WTC11 (cell line): ENCODE measurements at regions not wholly inside any gene's neighbourhood (a gene's known extent, or its start where the extent isn't known, plus 50 kb on each side); places are given as distances from the start of the nearest gene placed in this dataset.

Experiments used
- ATAC-seq: fragments of 200-7000 bp; cut with Tn5 transposase; 2 replicates; pipeline ENCODE4 v1.10.0; 2021; ENCODE audit warnings: mild to moderate bottlenecking, moderate library complexity
- CTCF ChIA-PET: fragments of 300-600 bp; sonication (Branson Sonifier 250); formaldehyde crosslinking; loops from one replicate; lab custom pipeline; 2021; ENCODE audit warnings: antibody characterized with exemption; lab: Charles Lee
- POLR2A ChIA-PET: fragments of 350-600 bp; sonication (Branson Sonifier 250); formaldehyde crosslinking; loops from one replicate; lab custom pipeline; 2021; ENCODE audit warnings: antibody characterized with exemption; lab: Charles Lee
- DNase-seq: peaks from one replicate; pipeline ENCODE4 v3.0.0; 2021; ENCODE audit warnings: low spot score
- H3K27ac Mint-ChIP-seq: 2 replicates; pipeline ENCODE4 v1.8.0; 2021; ENCODE audit warnings: mixed read lengths
- H3K27me3 Mint-ChIP-seq: 2 replicates; pipeline ENCODE4 v1.8.0; 2021; ENCODE audit warnings: low read depth, mild to moderate bottlenecking, moderate library complexity, mixed read lengths
- H3K36me3 Mint-ChIP-seq: 2 replicates; pipeline ENCODE4 v1.8.0; 2021; ENCODE audit warnings: mixed read lengths
- H3K4me1 Mint-ChIP-seq: 2 replicates; pipeline ENCODE4 v1.8.0; 2022; ENCODE audit warnings: mixed read lengths
- H3K4me3 Mint-ChIP-seq: 2 replicates; pipeline ENCODE4 v1.8.0; 2021; ENCODE audit warnings: mild to moderate bottlenecking, moderate library complexity, mixed read lengths
- H3K9me3 Mint-ChIP-seq: 2 replicates; pipeline ENCODE4 v1.8.0; 2021; ENCODE audit warnings: mixed read lengths
- ATF1 ChIP-seq: sonication (generic); formaldehyde crosslinking; IDR thresholded peaks from 2 replicates; pipeline ENCODE4 v1.8.1; 2023; ENCODE audit warnings: mild to moderate bottlenecking, moderate library complexity, missing genetic modification reagents
- ELF4 ChIP-seq: sonication (generic); formaldehyde crosslinking; IDR thresholded peaks from 2 replicates; pipeline ENCODE4 v1.8.1; 2022; ENCODE audit warnings: low read depth, mild to moderate bottlenecking, moderate library complexity, missing genetic modification reagents
- ESRRA ChIP-seq: sonication (generic); formaldehyde crosslinking; IDR thresholded peaks from 2 replicates; pipeline ENCODE4 v1.8.1; 2022; ENCODE audit warnings: mild to moderate bottlenecking, missing genetic modification reagents, borderline replicate concordance
- FOXK1 ChIP-seq: sonication (generic); formaldehyde crosslinking; IDR thresholded peaks from 2 replicates; pipeline ENCODE4 v1.8.0; 2022; ENCODE audit warnings: mild to moderate bottlenecking, moderate library complexity, missing genetic modification reagents
- FOXP1 ChIP-seq: sonication (generic); formaldehyde crosslinking; IDR thresholded peaks from 2 replicates; pipeline ENCODE4 v1.8.0; 2022; ENCODE audit warnings: missing genetic modification reagents, mild to moderate bottlenecking, moderate library complexity, borderline replicate concordance
- GABPB1 ChIP-seq: sonication (generic); formaldehyde crosslinking; IDR thresholded peaks from 2 replicates; pipeline ENCODE4 v1.8.1; 2023; ENCODE audit warnings: mild to moderate bottlenecking, missing genetic modification reagents
- GTF2I ChIP-seq: fragments of 250-450 bp; sonication (Bioruptor Pico); conservative IDR thresholded peaks from 2 replicates; pipeline ENCODE4 v1.4.0; 2021; ENCODE audit warnings: mild to moderate bottlenecking
- KAT7 ChIP-seq: sonication (generic); formaldehyde crosslinking; IDR thresholded peaks from 2 replicates; pipeline ENCODE4 v1.8.1; 2023; ENCODE audit warnings: missing genetic modification reagents, mild to moderate bottlenecking, borderline replicate concordance
- NFYB ChIP-seq: sonication (generic); formaldehyde crosslinking; conservative IDR thresholded peaks from 2 replicates; pipeline ENCODE4 v1.8.0; 2022; ENCODE audit warnings: low read depth, missing genetic modification reagents
- PRRX2 ChIP-seq: fragments of 250-450 bp; sonication (Bioruptor Pico); IDR thresholded peaks from 2 replicates; pipeline ENCODE4 v1.8.0; 2021; ENCODE audit warnings: mild to moderate bottlenecking
- RORB ChIP-seq: fragments of 250-450 bp; sonication (Bioruptor Pico); IDR thresholded peaks from 2 replicates; pipeline ENCODE4 v1.9.0; 2021; ENCODE audit warnings: mild to moderate bottlenecking
- SMAD3 ChIP-seq: sonication (generic); formaldehyde crosslinking; IDR thresholded peaks from 2 replicates; pipeline ENCODE4 v1.8.0; 2022; ENCODE audit warnings: missing genetic modification reagents, mild to moderate bottlenecking, borderline replicate concordance
- SMAD4 ChIP-seq: sonication (generic); formaldehyde crosslinking; IDR thresholded peaks from 2 replicates; pipeline ENCODE4 v1.8.0; 2022; ENCODE audit warnings: mild to moderate bottlenecking, missing genetic modification reagents
- TCF7 ChIP-seq: sonication (generic); formaldehyde crosslinking; IDR thresholded peaks from 2 replicates; pipeline ENCODE4 v1.8.0; 2022; ENCODE audit warnings: mild to moderate bottlenecking, low read depth, missing genetic modification reagents, moderate library complexity
- TEAD1 ChIP-seq: sonication (generic); formaldehyde crosslinking; IDR thresholded peaks from 2 replicates; pipeline ENCODE4 v1.8.0; 2022; ENCODE audit warnings: mild to moderate bottlenecking, missing genetic modification reagents
- ZNF219 ChIP-seq: sonication (generic); formaldehyde crosslinking; IDR thresholded peaks from 2 replicates; pipeline ENCODE4 v1.8.0; 2023; ENCODE audit warnings: missing genetic modification reagents, mild to moderate bottlenecking, borderline replicate concordance
- TF ChIP-seq, protein P1 (sequence below): sonication (generic); formaldehyde crosslinking; IDR thresholded peaks from 2 replicates; pipeline ENCODE4 v1.8.0; 2022; ENCODE audit warnings: mild to moderate bottlenecking, missing genetic modification reagents
- TF ChIP-seq, protein P2 (sequence below): sonication (generic); formaldehyde crosslinking; IDR thresholded peaks from 2 replicates; pipeline ENCODE4 v1.8.0; 2023; ENCODE audit warnings: missing genetic modification reagents, mild to moderate bottlenecking, borderline replicate concordance
- TF ChIP-seq, protein P3 (sequence below): sonication (generic); formaldehyde crosslinking; IDR thresholded peaks from 2 replicates; pipeline ENCODE4 v1.8.1; 2023; ENCODE audit warnings: mild to moderate bottlenecking, missing genetic modification reagents
- TF ChIP-seq, protein P4 (sequence below): sonication (generic); formaldehyde crosslinking; IDR thresholded peaks from 2 replicates; pipeline ENCODE4 v1.8.0; 2022; ENCODE audit warnings: mild to moderate bottlenecking, missing genetic modification reagents
- TF ChIP-seq, protein P5 (sequence below): fragments of 250-450 bp; sonication (Bioruptor Pico); IDR thresholded peaks from 2 replicates; pipeline ENCODE4 v1.8.0; 2021; ENCODE audit warnings: mild to moderate bottlenecking
- TF ChIP-seq, protein P6 (sequence below): sonication (generic); formaldehyde crosslinking; IDR thresholded peaks from 2 replicates; pipeline ENCODE4 v1.8.1; 2023; ENCODE audit warnings: mild to moderate bottlenecking, missing genetic modification reagents, moderate library complexity

DNA sequence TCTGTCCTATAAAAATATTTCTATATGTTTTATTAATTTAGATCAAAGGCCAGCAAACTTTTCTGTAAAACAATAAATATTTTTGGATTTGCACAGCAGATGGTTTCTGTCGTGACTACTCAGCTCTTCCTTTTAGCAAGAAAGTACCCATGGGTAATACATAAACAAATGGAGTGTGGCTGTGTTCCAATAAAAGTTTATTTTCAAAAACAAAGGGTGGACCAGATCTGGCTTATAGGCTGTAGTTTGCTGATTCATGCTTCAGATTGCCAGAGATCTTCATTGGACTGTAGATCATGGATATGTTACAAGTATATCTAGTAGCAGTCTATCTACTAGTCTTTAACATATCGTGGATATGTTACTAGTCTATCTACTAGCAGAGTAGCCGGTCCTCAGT lies 590.5 kb downstream of the CSNK1G3 start (continued):
- TF ChIP-seq TEAD1 (CRISPR knock-in tag): no peak

DNA sequence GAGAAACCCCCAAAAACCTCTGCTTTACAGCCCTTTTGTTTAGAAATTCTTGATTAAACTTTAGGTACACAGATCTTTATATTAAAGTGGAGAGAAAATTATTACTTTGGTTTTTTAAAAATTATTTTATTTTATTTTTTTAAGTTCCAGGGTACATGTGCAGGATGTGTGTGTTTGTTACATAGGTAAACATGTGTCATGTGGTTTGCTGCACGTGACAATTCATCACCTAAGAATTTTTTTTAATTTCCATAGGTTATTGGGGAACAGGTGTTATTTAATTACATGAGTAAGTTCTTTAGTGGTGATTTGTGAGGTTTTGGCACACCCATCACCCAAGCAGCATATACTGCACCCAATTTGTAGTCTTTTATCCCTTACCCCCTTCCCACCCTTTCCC lies 581.7 kb downstream of the CSNK1G3 start:
- Mint-ChIP-seq H3K27ac (no peak overlapping the region), H3K9me3 (peaks cover 24% of the 10 kb centered on the region), H3K36me3 (no peaks in the 10 kb centered on the region), H3K4me3 (no peak overlapping the region), H3K27me3 (no peaks in the 10 kb centered on the region; the same call in 1 of the 2 replicates), H3K4me1 (peaks cover 8% of the 10 kb centered on the region)
- ChIA-PET POLR2A (no interaction called here), CTCF (no interaction called here)
- DNase-seq: no peak
- no peak for ATAC-seq
- TF ChIP-seq, protein P1, sequence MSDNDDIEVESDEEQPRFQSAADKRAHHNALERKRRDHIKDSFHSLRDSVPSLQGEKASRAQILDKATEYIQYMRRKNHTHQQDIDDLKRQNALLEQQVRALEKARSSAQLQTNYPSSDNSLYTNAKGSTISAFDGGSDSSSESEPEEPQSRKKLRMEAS: no peak
- TF ChIP-seq NFYB (CRISPR knock-in tag): no peak
- TF ChIP-seq, protein P2, sequence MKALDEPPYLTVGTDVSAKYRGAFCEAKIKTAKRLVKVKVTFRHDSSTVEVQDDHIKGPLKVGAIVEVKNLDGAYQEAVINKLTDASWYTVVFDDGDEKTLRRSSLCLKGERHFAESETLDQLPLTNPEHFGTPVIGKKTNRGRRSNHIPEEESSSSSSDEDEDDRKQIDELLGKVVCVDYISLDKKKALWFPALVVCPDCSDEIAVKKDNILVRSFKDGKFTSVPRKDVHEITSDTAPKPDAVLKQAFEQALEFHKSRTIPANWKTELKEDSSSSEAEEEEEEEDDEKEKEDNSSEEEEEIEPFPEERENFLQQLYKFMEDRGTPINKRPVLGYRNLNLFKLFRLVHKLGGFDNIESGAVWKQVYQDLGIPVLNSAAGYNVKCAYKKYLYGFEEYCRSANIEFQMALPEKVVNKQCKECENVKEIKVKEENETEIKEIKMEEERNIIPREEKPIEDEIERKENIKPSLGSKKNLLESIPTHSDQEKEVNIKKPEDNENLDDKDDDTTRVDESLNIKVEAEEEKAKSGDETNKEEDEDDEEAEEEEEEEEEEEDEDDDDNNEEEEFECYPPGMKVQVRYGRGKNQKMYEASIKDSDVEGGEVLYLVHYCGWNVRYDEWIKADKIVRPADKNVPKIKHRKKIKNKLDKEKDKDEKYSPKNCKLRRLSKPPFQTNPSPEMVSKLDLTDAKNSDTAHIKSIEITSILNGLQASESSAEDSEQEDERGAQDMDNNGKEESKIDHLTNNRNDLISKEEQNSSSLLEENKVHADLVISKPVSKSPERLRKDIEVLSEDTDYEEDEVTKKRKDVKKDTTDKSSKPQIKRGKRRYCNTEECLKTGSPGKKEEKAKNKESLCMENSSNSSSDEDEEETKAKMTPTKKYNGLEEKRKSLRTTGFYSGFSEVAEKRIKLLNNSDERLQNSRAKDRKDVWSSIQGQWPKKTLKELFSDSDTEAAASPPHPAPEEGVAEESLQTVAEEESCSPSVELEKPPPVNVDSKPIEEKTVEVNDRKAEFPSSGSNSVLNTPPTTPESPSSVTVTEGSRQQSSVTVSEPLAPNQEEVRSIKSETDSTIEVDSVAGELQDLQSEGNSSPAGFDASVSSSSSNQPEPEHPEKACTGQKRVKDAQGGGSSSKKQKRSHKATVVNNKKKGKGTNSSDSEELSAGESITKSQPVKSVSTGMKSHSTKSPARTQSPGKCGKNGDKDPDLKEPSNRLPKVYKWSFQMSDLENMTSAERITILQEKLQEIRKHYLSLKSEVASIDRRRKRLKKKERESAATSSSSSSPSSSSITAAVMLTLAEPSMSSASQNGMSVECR (CRISPR knock-in tag): no peak
- TF ChIP-seq, protein P3, sequence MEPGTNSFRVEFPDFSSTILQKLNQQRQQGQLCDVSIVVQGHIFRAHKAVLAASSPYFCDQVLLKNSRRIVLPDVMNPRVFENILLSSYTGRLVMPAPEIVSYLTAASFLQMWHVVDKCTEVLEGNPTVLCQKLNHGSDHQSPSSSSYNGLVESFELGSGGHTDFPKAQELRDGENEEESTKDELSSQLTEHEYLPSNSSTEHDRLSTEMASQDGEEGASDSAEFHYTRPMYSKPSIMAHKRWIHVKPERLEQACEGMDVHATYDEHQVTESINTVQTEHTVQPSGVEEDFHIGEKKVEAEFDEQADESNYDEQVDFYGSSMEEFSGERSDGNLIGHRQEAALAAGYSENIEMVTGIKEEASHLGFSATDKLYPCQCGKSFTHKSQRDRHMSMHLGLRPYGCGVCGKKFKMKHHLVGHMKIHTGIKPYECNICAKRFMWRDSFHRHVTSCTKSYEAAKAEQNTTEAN (CRISPR knock-in tag): no peak

DNA sequence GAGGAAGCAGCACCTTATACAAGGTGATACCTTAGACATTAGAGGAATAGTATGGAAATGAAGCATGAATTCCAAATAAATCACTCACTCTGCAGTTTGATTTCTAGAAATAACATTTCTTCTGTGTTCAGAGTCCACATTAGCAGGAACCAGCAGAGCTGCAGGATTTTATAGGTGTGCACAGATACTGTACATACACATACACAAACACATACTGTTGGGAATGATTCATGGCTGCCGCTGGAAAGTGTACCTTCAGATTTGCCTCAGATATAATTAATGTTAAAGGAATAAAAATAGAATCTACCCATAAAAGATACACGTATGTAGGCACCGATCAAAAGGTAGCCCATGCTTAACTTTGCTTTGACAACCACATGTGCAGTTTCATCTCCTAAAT lies 578.1 kb downstream of the CSNK1G3 start:
- no peak overlapping the region for H3K4me3 Mint-ChIP-seq
- ATAC-seq (no peak), DNase-seq (no peak)
- no peak overlapping the region; the same call in 1 of the 2 replicates for H3K27ac Mint-ChIP-seq
- H3K9me3 Mint-ChIP-seq: peaks cover 17% of the 10 kb centered on the region
- TF ChIP-seq GABPB1 (CRISPR knock-in tag) (no peak), ESRRA (CRISPR knock-in tag) (no peak), RORB (CRISPR knock-in tag) (no peak), FOXP1 (CRISPR knock-in tag) (no peak), FOXK1 (no peak), ZNF219 (CRISPR knock-in tag) (no peak), SMAD4 (CRISPR knock-in tag) (no peak), PRRX2 (CRISPR knock-in tag) (no peak), TCF7 (CRISPR knock-in tag) (no peak), GTF2I (no peak), SMAD3 (CRISPR knock-in tag) (no peak), ELF4 (CRISPR knock-in tag) (no peak), KAT7 (CRISPR knock-in tag) (no peak), ATF1 (no peak)
- TF ChIP-seq, protein P4, sequence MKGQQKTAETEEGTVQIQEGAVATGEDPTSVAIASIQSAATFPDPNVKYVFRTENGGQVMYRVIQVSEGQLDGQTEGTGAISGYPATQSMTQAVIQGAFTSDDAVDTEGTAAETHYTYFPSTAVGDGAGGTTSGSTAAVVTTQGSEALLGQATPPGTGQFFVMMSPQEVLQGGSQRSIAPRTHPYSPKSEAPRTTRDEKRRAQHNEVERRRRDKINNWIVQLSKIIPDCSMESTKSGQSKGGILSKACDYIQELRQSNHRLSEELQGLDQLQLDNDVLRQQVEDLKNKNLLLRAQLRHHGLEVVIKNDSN (CRISPR knock-in tag): no peak
- TF ChIP-seq, protein P5, sequence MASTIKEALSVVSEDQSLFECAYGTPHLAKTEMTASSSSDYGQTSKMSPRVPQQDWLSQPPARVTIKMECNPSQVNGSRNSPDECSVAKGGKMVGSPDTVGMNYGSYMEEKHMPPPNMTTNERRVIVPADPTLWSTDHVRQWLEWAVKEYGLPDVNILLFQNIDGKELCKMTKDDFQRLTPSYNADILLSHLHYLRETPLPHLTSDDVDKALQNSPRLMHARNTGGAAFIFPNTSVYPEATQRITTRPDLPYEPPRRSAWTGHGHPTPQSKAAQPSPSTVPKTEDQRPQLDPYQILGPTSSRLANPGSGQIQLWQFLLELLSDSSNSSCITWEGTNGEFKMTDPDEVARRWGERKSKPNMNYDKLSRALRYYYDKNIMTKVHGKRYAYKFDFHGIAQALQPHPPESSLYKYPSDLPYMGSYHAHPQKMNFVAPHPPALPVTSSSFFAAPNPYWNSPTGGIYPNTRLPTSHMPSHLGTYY (CRISPR knock-in tag): no peak
- TF ChIP-seq, protein P6, sequence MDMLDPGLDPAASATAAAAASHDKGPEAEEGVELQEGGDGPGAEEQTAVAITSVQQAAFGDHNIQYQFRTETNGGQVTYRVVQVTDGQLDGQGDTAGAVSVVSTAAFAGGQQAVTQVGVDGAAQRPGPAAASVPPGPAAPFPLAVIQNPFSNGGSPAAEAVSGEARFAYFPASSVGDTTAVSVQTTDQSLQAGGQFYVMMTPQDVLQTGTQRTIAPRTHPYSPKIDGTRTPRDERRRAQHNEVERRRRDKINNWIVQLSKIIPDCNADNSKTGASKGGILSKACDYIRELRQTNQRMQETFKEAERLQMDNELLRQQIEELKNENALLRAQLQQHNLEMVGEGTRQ: no peak
- CTCF ChIA-PET: no interaction called here
- POLR2A ChIA-PET: no interaction called here
- no peaks in the 10 kb centered on the region for H3K36me3 Mint-ChIP-seq
- H3K4me1 Mint-ChIP-seq: peaks cover 29% of the 10 kb centered on the region
- H3K27me3 Mint-ChIP-seq: peaks cover 3% of the 10 kb centered on the region; the same call in 1 of the 2 replicates
